HG03280 (cell line): ENCODE measurements at regions not wholly inside any gene's neighbourhood (a gene's known extent, or its start where the extent isn't known, plus 50 kb on each side); places are given as distances from the start of the nearest gene placed in this dataset.

Source experiments
- ATAC-seq: cut with Tn5 transposase; IDR thresholded peaks from one replicate; pipeline ENCODE4 v1.9.1; 2021; ENCODE audit warnings: mild to moderate bottlenecking, moderate library complexity; ENCODE audit not compliant: unreplicated experiment

DNA sequence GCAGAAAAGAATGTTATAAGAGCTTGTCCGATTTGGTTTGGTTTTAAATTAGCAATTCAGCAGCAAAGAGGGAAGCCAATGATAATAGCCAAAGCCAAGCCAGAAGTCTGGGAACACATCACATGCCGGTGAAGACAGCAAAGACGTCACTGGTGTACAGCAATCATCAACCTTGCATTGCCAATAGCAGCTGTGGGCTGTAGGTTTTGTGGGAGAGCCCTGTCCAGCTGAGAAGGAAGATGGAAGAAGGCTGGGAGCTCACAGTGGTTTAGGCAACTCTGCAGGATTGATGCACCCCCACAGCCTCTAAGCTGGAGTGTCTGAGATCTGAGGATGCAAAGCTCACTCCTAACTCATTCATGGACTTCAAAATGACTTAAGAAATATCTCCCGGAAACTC is 338.7 kb downstream of the SIPA1L2 start:
- no peak for ATAC-seq

DNA sequence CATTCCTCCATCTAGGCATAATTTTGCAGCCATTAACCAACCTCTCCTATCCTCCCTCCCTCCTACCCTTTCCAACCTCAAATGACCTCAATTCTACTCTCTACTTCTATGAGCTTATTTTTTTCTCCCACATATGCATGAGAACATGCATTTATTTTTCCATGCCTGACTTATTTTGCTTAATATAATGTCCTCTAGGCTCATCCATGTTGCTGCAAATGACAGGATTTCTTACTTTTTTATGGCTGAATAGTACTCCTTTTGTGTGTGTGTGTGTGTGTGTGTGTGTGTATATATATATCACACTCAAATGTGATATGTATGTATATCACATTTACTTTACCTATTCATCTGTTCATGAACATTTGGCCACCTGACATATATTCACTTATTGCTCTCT is 339.4 kb downstream of the SIPA1L2 start:
- ATAC-seq: no peak

DNA sequence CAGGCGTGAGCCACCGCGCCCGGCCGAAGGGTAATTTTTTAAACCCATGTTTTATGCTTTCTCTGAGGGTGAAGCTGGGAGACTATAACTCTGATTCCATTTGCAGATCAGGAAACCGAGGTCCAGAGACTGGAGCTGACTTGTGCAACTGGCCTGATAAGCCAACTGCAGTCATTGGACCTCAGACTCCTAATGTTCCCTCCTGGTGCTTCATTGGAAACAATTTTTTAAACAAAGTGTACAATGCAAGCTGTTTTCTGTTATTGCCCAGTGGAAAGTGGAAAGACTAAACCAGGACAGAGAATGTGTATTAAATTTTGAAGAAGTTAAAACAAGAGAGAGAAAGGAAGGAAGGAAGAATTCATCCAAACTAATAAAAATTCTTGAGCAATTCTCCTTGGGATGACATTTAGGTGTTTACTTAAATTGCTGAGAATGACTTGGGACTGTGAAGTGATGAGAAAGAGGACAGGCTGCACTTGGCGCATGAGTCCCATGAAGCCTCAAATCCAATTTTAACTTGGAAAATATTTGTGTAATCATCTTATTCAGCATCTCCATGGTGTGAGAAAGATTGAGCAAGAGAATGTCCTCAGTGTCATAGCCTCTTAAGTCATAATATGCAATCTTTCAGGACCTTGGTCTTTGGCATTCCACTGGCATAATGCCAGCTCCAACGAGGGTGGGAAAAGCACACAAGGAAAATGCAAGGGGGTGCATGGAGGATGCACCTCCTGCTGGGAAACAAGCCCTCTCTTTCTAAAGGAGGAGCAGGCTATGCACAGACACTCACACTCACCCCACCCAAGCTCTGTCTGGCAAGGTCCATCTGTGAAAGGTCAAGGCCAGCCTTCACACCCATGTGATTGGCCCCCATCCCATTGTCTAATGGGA is 342.0 kb downstream of the SIPA1L2 start:
- ATAC-seq: no peak

DNA sequence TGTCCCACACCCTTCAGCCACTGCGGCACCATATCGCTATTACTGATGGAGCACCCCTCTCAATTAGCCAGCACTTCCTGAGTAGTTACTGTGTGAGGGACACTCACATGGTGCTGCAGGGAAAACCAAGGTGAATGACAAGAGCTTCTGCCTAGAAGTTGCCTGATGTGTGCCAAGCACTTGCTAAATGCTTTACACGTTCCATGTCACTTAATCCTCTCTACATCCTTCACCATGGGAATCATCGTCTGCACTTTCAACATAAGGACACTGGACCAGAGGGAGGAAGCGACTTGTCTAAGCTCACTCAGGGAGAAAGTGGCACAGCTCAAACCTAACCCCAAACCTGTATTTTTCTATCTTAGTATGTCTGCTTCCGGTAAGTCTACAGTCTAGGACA is 344.8 kb downstream of the SIPA1L2 start:
- no peak for ATAC-seq

DNA sequence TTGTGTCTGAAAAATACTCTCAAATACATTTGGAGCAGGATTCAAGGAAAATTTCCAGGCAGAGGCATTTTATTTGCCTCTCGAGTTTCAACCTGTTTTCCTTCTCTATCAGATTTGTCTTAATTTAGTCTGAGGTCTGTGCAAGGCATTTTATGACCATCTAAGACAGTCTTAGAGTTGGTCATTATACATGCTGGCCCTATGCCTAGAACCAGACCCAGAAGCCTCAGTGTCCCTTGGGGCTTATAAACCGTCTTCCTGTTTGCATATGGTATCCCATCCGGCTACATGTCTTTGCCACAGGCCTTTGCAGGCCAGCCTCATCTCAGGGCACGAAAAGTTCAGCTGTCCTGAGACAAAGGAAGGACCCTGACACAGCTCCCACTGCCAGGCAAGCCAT is 346.1 kb downstream of the SIPA1L2 start:
- ATAC-seq: no peak

DNA sequence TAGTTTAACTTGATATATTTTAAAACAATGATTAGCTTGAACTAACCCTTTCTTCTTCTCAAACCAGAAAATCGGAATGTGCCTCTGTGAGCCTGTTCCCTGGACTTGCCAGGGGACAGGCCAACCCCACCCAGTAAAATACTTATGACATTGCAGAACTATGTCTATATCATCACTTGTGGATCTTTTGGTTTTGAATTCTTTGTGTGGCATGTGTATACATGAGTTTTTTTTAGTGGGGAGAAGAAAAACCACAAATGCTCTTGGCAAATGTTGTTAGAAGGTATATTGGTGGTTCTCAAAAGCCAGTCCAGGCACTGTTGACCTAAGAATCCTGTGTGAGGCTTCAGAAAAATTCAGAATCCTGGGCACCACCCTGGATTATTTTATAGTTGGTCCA is 347.4 kb downstream of the SIPA1L2 start:
- ATAC-seq: no peak

DNA sequence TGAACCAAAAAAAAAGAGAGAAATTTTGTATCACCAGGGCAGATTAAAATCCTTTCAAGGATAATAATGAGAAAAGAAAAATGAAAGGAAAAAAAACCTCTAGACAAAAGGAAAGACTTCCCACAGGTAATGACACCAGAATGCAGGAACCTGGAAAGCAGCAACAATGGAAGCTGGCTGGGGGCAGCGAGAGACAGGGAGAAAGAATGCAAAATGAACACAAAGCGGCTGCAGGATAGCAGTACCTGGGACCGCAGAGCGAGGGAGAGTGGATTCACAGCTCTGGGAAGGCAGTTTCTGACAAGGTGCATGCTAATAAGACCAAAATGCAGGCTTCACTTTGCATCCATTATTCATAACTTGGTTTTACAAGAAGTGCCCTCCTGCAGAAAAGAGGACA is 349.0 kb downstream of the SIPA1L2 start:
- no peak for ATAC-seq

DNA sequence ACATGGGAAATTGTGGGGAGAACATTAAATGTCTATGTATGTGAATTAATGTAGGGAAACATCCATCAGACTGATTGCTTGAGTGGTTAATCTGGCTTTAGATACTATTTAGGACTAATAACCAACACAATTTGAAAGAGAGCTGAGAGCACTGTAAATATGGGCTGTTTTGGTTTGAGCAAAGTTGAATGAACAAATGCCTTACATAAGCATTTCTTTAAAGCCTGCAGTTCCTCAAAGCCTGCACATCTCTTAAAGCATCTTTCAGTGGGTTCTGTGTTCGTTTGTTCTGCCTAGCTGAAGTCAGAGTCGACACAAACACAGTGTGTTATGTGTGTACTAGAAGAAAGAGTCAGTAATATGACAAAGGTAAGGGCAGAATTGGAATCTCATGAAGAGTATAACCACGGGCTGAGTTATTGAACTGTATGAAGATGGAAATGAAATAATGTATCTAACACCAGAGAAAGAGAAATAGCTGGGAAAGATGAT is 350.0 kb downstream of the SIPA1L2 start:
- ATAC-seq: no peak

DNA sequence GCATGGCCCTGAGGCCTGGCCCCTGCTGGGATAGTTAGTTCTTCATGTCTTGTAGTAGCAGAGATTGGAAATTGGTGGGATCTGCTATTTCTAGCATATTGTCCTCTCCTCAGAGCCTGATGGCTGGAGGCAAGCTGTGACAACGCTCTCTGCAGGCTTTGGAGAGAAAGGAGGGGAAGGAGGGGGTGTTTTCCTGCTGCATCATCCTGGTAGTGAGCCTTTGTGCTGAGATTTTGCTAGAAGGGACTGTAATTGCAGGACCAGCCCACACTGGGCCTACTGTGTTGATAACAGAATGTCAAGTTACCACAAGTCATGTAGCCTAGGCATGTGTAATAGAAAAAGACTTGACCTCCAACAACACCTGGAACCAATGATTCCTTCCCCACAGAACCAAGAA is 351.0 kb downstream of the SIPA1L2 start:
- ATAC-seq: no peak

DNA sequence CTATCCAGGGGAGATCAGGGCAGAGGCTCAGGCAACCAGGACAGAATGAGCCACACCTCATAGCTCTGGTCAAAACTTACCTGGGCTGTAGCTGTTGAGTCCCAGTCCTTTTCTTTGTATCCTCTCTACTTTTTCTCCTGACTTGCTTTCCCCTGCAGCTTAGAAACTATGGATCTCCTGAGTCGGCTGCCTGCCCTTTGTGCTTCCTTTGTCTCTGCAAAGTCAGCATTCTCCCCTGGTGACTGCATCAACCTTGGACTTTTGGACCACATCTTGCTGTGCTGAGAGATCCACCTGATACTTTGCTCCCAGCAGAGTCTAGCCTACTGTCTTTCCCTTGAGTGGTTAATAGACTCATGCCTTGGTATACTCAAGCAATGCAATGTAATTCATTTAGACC is 353.3 kb downstream of the SIPA1L2 start:
- ATAC-seq: no peak

DNA sequence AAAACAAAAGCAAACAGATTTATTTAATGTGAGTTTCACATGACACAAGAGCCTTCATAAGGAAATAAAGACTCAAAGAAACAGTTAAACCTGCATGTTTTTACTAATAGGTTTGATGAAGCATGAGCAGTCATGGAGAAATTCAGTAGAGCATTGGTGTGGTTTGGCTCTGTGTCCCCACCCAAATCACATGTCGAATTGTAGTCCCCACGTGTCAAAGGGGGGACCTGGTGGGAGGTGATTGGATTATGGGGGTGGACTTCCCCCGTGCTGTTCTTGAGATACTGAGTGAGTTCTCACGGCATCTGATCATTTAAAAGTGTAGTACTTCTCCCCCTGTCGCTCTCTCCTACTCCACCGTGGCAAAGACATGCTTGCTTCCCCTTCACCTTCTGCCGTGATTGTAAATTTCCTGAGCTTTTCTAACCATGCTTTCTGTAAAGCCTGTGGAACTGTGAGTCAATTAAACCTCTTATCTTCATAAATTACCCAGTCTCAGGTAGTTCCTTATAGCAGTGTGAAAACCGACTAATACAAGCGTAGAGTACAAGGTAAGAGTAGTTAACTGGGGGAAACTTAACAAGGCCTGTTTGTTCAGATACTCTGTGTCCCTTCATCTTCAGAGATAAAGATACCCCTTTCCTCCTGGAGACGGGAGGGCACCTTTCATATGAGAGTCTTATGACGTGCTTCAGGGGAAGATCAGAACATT is 354.8 kb downstream of the SIPA1L2 start:
- ATAC-seq: no peak

DNA sequence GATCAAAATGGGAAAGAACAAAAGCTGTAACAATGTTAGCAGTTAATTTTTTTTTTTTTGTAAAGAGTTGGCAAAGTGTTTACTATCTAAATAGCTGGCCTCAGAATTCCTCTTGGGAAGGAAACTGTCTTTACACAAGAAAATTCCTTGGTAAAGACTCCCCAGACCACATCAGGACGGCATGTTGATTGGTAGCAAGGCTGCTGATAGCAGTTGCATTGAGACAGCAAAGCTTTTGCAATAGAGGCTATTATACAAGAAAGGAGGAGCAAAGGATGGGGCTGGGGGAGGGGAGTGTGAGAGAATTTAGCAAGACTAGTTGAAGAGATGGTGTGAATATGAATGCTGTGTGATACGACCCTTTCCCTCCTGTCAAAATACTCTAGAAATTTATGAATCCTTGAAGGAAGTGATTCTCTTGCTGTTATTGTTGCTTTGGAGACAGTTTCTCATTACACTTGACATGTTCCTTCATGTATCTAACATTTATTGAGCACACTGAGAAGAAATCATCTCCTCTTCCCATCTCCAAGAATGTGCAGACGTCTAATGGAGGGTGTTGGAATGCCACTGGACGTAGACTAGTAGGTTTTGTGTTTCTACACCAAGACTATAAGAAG is 355.6 kb downstream of the SIPA1L2 start:
- no peak for ATAC-seq

DNA sequence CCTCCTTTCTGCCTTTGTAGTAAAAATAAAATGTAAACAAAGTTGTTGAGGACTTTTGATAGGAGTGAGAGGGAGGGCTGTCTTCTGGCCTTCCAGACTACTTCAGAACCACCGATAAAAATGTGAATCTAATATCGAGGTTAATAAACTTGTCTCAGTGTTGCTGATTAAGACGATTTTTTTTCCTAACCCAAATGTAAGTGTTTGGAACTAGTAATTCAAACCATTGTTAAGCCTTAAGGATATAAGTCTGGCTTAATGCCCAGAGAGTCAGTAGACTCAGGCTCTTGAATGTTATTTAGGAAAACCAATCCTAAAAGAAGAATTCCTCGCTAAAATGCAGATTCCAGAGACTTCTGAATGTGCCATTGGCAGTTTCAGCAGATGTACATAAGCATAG is 356.9 kb downstream of the SIPA1L2 start:
- no peak for ATAC-seq

DNA sequence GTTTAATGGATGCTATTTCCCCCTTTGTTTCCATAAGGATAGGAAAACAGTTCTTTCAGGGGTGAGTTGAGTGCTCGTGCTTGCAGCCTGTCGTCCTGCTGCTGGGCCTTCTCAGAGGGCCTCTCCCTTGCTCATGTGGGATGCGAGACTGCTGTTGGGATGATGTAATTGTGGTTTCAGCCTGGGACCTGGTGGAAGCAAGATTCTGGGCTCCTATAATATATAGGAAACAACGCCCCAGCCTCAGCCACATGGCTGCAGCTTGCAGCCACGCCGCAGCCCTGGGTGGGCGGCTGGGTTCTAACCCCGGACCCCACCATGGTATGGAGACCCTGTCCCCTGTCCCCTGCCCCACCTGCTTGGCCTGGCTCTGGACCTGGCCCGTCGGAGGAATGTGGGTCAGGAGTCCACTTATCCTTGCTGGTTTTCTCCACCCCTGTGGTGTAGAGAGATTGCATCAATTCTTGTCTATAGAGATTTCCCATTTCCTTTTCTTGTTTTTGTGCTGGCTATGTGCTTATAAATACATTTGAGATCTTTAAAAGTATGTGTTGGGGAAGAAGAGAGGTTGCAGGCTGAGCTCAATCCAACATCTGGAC is 357.8 kb downstream of the SIPA1L2 start:
- ATAC-seq: no peak

DNA sequence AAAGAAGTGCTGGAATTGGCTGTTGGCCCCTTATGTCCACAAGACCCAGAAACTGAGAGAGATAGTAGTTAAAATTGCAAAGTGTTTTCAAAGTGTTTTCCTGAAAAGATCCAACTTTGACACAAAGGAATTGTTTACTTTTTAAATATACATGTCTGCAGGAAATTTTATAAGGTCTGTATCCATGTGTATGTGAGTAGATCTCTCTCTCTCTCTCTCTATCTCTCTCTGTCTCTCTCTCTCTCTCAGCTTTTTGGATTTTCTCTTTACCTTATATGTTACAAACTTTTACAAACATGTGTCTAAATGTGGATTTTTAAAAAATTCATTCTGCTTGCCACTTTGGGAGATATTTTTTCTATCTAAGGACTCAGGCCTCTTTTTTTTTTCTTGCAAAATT is 358.6 kb downstream of the SIPA1L2 start:
- no peak for ATAC-seq

DNA sequence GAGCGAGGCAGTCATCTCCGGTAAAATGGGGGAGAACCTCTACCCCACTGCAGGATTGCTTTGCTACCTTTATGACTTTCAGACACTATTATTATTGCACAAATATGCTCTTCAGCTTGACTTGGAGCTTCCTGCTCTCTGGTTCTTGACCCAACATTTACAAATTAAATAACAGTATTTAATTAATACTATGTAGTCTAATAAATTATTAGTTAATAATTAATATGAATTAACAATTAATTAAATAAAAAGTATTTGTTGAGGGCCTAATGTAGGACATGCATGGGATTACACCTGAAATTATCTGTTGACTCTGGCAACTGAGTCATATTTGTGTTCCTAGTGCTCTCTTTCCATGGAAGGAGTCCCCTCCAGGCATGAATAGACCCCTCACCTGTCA is 359.9 kb downstream of the SIPA1L2 start:
- ATAC-seq: no peak

DNA sequence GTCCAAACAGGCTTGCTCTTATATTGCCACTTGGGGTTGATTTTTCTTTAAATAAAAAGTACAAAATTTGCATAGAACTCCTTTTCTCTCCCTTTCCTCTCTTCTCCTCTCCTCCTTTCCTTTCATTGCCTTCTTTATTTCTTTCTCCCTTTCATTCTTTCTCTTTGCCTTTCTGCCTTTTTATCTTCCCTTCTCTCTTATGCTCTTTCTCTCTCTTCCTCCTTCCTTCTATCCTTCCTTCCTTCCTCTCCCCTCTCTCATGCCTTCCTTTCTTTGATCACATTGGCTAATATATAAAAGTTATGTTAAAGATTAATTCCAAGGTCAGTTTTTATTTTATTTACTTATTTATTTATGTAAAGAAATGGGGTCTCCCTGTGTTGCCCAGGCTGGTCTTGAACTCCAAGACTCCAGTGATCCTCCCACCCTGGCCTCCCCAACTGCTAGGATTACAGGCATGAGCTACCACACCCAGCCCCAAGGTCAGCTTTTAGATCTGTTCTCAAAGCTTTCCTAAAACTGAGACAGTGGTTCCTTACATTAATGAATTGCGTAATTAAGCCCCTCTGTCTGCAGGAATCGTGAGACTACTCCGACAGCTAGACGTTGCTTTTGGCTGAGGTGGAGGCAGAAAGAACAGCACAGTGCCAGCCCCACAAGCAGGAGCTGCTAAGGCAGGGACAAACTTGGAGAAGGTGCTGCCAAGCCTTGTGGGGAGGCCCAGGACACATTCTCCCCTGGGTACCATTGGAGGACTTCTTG is 361.9 kb downstream of the SIPA1L2 start:
- ATAC-seq: no peak

DNA sequence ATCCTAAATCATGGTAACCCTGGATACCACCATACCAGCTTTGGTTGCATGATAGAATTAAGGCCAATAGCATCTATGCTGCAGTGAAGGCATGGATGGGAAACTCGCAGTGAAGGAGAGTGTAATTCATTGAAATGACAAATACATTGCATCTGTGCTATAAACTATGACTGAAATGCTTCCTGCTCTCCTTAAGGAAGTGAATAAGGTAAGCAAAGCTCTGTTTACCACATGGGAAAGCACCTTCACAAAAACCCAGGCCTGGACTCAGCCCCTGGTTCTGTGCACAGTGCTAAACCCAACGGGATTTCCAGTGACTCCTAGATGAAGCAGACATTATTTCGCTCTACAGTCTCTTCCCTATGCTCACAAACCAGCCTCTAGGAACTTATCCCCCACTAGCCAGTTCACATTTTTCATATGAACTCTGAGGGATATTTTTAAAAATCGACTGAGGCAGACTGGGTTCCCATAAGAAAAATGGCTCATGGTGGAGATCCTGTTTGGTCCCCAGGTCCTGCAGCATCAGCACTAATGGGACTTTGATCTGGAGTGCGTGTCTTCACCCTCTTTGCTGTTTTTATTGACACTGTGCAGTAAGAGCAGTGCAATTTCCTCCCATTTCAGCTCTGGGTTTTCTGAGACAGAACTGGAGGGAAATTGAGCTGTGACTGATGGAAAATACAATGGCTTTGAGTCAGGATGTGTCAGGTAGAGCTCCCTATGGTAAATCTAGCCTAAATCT is 362.7 kb downstream of the SIPA1L2 start:
- ATAC-seq: no peak

DNA sequence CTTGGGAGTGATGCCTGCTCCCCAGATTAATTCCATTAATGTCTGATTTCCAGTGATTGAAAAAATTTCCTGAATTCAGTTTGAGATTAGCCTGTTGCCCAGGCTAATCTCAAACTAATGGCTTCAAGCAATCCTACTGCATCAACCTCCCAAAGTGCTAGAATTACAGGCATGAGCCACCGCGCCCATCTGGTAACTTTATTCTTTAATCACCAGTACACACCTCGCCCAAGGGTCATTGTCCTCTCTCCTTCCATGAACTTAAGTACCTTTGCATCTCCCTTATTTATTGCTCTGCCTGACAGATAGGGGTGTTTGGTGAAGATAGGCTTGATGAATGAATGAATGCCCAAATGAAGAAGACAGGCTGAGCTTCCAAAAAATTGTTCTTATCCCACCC is 366.5 kb downstream of the SIPA1L2 start:
- ATAC-seq: no peak

DNA sequence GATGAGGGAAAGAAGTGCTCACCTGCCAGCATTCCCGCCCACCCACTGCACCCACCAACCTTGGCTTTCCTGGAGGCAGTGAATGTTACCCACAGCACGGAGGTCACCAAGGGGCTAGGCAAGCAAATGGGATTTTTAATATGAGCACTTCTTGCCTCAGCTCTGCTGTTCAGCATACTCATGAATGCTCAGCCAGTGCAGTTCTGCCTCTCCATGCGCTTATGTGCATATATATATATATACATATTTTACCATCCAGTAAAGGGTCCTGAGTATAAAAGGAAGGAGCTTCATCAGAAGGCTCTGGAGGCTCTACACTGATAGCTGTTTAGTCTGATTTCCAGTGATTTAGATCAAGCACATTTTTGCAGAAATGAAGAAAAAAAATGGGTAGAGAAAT is 366.9 kb downstream of the SIPA1L2 start:
- no peak for ATAC-seq
